ENCODE measurements at regions not wholly inside any gene's neighbourhood (a gene's known extent, or its start where the extent isn't known, plus 50 kb on each side); places are given as distances from the start of the nearest gene placed in this dataset.

GRCh38 chr15:46996359-46996758 is 720.9 kb upstream of the SEMA6D start (continued):
- no peak for TF ChIP-seq ATF2 (CRISPR knock-in tag; IDR thresholded peaks at IDR 0.05; ENCODE audit: borderline replicate concordance, low read depth)
- TF ChIP-seq, protein P1, sequence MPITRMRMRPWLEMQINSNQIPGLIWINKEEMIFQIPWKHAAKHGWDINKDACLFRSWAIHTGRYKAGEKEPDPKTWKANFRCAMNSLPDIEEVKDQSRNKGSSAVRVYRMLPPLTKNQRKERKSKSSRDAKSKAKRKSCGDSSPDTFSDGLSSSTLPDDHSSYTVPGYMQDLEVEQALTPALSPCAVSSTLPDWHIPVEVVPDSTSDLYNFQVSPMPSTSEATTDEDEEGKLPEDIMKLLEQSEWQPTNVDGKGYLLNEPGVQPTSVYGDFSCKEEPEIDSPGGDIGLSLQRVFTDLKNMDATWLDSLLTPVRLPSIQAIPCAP (CRISPR knock-in tag; IDR thresholded peaks at IDR 0.05): no peak
- TF ChIP-seq AR (CRISPR knock-in tag; IDR thresholded peaks at IDR 0.05): no peak
- no peak for TF ChIP-seq RELA (CRISPR knock-in tag; IDR thresholded peaks at IDR 0.05; ENCODE audit: borderline replicate concordance)
- TF ChIP-seq, protein P2, sequence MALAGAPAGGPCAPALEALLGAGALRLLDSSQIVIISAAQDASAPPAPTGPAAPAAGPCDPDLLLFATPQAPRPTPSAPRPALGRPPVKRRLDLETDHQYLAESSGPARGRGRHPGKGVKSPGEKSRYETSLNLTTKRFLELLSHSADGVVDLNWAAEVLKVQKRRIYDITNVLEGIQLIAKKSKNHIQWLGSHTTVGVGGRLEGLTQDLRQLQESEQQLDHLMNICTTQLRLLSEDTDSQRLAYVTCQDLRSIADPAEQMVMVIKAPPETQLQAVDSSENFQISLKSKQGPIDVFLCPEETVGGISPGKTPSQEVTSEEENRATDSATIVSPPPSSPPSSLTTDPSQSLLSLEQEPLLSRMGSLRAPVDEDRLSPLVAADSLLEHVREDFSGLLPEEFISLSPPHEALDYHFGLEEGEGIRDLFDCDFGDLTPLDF (CRISPR knock-in tag; IDR thresholded peaks at IDR 0.05): no peak
- no peak for TF ChIP-seq RORB (CRISPR knock-in tag; IDR thresholded peaks at IDR 0.05)
- TF ChIP-seq IRF2 (CRISPR knock-in tag; IDR thresholded peaks at IDR 0.05; ENCODE audit: borderline replicate concordance, low read depth): no peak
- no peak for TF ChIP-seq ATF6 (CRISPR knock-in tag; IDR thresholded peaks at IDR 0.05)
- no peak for TF ChIP-seq ZNF396 (CRISPR knock-in tag; IDR thresholded peaks at IDR 0.05; ENCODE audit: borderline replicate concordance)
- TF ChIP-seq ZNF671 (CRISPR knock-in tag; IDR thresholded peaks at IDR 0.05): no peak
- TF ChIP-seq SMAD3 (CRISPR knock-in tag; IDR thresholded peaks at IDR 0.05; ENCODE audit: borderline replicate concordance): no peak

- Mint-ChIP-seq H3K9me3 (peaks cover 41% of the 10 kb centered on the region), H3K36me3 (peaks cover 19% of the 10 kb centered on the region), H3K4me1 (peaks cover 12% of the 10 kb centered on the region), H3K27me3 (ENCODE audit: low read depth) (no peaks in the 10 kb centered on the region; the same call in 1 of the 2 replicates), H3K27ac (no peak overlapping the region), H3K4me3 (no peak overlapping the region)
- ChIA-PET POLR2A (no interaction called here), CTCF (no interaction called here)
- TF ChIP-seq SOX15 (CRISPR knock-in tag; IDR thresholded peaks at IDR 0.05) (no peak), ZNF671 (CRISPR knock-in tag; IDR thresholded peaks at IDR 0.05) (no peak), ATF2 (CRISPR knock-in tag; IDR thresholded peaks at IDR 0.05; ENCODE audit: borderline replicate concordance, low read depth) (no peak), FOXJ3 (CRISPR knock-in tag; IDR thresholded peaks at IDR 0.05; ENCODE audit: borderline replicate concordance) (no peak)
- ATAC-seq: no peak
- no peak for DNase-seq (ENCODE audit: low spot score)
Observed at GRCh38 chr15:46997501-46997900, 719.8 kb upstream of the SEMA6D start.

GRCh38 chr15:47003568-47003967 is 713.7 kb upstream of the SEMA6D start:
- Mint-ChIP-seq H3K27ac (no peak overlapping the region), H3K36me3 (peaks cover 5% of the 10 kb centered on the region), H3K4me3 (no peak overlapping the region), H3K27me3 (ENCODE audit: low read depth) (no peaks in the 10 kb centered on the region), H3K9me3 (peaks cover 31% of the 10 kb centered on the region), H3K4me1 (no peaks in the 10 kb centered on the region)
- ATAC-seq (no peak), DNase-seq (ENCODE audit: low spot score) (no peak)
- CTCF ChIA-PET: no interaction called here
- POLR2A ChIA-PET: interaction anchor here (0.6 kb wide), 1 partner anchor 33 kb away, joined by 5 read pairs; no protein-coding TSS in a partner anchor
- TF ChIP-seq, protein P3, sequence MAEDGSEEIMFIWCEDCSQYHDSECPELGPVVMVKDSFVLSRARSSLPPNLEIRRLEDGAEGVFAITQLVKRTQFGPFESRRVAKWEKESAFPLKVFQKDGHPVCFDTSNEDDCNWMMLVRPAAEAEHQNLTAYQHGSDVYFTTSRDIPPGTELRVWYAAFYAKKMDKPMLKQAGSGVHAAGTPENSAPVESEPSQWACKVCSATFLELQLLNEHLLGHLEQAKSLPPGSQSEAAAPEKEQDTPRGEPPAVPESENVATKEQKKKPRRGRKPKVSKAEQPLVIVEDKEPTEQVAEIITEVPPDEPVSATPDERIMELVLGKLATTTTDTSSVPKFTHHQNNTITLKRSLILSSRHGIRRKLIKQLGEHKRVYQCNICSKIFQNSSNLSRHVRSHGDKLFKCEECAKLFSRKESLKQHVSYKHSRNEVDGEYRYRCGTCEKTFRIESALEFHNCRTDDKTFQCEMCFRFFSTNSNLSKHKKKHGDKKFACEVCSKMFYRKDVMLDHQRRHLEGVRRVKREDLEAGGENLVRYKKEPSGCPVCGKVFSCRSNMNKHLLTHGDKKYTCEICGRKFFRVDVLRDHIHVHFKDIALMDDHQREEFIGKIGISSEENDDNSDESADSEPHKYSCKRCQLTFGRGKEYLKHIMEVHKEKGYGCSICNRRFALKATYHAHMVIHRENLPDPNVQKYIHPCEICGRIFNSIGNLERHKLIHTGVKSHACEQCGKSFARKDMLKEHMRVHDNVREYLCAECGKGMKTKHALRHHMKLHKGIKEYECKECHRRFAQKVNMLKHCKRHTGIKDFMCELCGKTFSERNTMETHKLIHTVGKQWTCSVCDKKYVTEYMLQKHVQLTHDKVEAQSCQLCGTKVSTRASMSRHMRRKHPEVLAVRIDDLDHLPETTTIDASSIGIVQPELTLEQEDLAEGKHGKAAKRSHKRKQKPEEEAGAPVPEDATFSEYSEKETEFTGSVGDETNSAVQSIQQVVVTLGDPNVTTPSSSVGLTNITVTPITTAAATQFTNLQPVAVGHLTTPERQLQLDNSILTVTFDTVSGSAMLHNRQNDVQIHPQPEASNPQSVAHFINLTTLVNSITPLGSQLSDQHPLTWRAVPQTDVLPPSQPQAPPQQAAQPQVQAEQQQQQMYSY (CRISPR knock-in tag; IDR thresholded peaks at IDR 0.05): no peak
- no peak for TF ChIP-seq AR (CRISPR knock-in tag; IDR thresholded peaks at IDR 0.05)
- TF ChIP-seq JUN (CRISPR knock-in tag; IDR thresholded peaks at IDR 0.05): no peak
- no peak for TF ChIP-seq GABPB1 (CRISPR knock-in tag; IDR thresholded peaks at IDR 0.05)
- no peak for TF ChIP-seq EMX1 (CRISPR knock-in tag; IDR thresholded peaks at IDR 0.05)

Data from WTC11 (cell line).